Suppressor macrophage treated with lipopolysaccharide for 4 hours (primary cell): ENCODE measurements at regions not wholly inside any gene's neighbourhood (a gene's known extent, or its start where the extent isn't known, plus 50 kb on each side); places are given as distances from the start of the nearest gene placed in this dataset.

Experiments used
- DNase-seq: peaks from one replicate; pipeline ENCODE4 v3.0.0-alpha.2; 2020

GRCh38 chr21:25371841-25372425 is 235.3 kb downstream of the MRPL39 start:
- no peak for DNase-seq

DNA sequence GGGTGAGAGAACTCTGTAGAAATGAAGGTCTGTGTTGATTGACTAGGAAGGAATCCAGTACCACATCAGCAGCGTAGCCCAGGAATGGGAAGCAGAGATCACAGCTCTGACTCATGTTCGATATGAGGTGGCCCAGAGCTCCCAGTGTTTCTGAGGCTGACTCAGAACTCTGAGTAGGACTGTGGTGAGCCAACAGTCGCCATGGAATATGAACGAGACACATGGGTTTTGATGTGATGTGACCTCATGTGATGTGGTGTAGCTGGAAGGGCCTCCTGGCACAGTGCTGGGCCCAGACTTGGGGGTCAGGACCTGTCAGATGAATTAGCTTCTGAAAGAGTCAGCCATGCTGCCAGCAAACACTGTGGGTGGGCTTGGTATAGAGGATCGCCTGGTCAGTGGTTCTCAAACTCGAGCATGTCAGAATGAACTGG is 237.0 kb downstream of the MRPL39 start:
- peak; percentile 50 for DNase-seq

DNA sequence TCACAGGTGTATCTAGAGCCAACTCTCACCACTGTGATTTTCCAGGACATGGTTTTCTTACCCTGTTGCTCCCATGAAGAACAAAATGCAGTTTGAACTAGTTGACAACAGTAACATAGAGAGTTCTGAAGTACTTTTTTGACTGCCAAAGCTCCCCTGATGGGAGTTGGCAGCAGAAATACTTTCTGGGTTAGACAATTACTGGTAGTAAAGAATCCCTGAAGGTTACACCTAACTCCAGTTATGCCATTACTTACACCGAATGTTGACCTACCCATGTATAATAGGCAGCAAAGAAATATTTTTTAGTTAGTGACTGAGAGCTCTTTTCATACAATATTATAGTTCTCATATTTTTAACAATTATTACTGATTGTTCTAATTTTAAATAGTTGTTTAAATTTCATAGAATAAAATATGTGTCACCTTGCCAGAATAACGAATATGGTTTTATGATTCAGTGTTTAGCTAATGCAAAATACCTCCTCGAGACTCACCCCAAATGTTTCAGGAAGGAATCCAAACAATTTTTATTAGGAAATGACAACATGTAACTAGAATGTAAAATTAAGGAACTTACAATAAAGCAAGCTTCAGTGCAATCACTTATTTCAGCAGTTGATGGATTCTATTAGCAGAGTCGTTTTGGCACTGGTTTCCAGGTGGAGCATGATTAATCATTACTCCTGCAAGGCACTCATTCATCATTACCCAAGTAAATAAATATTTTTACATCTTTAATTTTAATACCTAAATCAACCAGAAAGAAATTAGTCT is 237.6 kb downstream of the MRPL39 start:
- DNase-seq, result no peak

DNA sequence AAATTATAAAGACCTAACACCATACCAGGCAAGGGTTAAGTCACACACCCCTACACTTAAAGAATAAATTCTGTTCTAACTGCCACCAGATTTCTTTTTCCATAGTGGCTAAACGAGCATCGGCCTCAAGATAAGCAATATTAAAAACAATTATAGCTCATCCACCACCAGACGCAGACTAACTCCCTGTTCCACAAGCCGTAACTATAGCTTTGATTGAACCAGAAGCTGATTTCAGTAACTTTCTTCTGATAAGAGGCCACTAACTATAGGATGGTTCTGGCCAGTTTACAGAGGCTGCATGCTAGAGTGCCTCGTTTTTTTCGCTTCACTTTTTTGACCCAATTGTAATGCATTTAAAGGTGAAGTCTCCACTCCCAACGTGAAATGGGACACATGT is 238.8 kb downstream of the MRPL39 start:
- no peak for DNase-seq

- no peak for DNase-seq
Observed at GRCh38 chr21:25366116-25366515, 241.2 kb downstream of the MRPL39 start.

GRCh38 chr21:25362375-25363267 is 244.7 kb downstream of the MRPL39 start:
- no peak for DNase-seq

GRCh38 chr21:25361765-25362164 is 245.5 kb downstream of the MRPL39 start:
- no peak for DNase-seq

DNA sequence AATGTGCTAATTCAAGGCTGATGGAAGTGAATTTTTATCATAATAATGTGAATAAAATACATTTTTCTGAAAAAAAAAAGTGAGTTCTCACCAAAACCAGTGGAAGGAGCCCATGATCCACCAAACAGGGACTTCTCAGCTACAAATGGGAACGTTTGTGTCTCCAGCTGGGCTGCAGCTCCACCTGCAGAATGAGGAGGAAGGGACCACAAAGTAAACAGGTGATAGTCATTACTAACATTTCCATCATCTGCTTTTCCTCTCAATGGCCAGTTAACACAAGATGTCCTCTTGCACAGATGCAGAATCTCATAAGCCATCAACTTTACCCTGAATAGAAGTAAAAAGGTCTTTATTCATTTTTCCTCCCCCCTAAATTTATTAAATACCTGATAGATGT is 246.2 kb downstream of the MRPL39 start:
- no peak for DNase-seq

DNA sequence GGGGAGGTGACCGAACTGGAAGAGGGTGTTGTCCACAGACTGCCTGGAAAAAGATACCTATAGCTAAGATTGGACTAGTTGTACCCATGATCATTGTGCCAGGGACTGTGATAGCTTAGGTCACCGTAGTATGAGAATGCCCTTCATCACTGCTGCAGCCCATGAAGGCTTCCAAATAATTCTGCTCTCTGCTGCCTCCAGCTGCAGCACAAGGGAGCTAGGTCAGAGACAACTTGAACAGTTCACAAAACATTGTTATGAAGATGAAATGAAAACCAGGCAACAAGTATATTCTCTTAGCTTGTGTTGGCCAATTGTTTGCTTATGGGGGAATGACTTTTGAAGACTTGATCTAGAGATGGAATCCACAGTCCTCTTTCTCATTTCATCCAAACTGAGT is 246.7 kb downstream of the MRPL39 start:
- DNase-seq, result no peak

DNA sequence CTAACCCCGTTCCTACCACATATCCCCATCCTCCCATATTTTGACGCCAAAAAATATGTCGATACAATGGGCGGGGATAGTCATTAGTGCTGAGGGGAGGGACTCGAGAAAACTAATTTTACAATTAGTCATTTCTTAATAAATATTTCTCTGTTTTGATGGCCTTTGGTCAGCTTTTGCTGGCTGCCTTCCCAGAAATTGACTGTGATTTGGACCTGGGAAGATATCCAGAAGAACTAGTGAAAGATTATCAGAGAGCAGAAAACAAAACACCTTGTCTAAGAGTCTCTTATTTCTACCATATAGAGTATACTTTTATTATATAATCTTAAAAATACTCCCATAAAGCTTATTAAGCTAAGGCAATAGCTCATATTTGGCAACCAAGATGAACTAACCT is 247.6 kb downstream of the MRPL39 start:
- DNase-seq, result no peak

DNA sequence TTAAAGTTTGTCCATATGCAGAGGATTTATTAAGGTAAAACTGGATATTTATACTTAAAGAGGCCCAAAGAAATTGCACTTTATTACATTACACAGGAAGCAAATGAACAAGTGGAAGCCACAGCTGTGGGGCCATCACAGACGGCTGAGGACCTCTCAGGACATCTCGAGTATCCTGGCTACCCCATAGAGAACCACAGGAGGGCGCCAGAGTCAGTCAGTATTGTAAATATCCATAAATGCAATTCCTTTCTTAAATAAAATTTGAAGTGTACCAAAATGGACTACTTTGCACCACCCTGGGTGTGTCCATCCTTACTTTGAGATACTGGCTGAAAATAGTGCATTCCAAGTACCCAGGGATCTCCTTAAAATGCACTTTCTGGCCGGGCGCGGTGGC is 257.2 kb downstream of the MRPL39 start:
- DNase-seq, result peak; percentile 56

- no peak for DNase-seq
Observed at GRCh38 chr21:25343774-25344545, 263.3 kb downstream of the MRPL39 start.

DNA sequence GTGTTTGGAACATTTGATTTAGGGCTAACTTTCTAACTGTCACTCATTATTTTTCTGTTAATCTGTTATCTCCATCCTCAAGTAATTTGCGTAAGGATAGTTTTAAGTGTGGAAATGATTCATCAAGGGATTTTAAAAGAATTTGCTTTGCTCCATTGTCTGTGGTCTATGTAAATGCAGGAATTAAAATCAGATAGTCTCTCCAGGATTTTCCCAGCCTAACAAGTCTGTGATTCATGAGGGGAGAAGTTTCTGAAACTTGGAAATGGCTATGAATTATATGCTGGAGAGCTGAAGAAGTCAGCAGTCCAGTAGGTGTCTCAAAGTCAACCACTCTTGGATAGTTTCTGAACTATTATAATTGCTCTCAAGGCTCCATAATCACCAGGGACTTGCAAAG is 264.5 kb downstream of the MRPL39 start:
- no peak for DNase-seq

GRCh38 chr21:25341981-25342380 is 265.3 kb downstream of the MRPL39 start:
- no peak for DNase-seq

GRCh38 chr21:25338415-25338814 is 268.9 kb downstream of the MRPL39 start:
- no peak for DNase-seq

DNA sequence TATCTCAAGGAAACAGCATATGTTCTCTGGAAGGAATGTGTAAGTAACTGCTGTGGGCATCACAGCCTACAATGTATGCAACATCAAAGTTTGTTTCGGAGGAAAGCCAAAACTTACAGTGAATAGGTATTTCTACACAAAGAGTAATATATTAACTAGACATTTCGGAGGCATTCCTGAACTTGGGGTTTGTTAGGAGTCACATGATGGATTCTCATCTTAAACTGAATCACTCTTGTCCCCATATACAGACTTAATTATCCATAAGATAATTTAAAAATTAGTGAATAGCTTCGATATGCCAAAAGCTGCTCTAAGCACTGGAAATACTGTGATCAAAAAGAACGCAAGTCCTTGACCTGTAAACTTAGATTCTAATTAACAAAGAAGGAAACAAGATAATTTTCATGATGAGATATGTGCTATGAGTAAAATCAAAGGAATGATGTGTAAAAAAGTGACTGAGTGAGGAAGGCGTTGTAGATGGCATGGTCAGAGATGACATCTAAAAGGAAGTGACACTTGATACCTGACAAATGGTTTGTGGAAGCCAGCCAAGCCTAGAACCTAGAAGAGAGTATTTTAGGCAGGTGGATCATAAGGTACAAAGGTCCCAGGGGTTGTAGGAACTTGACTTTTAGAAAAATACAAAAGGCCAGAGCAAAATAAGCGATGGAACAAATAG is 273.1 kb downstream of the MRPL39 start:
- no peak for DNase-seq

DNA sequence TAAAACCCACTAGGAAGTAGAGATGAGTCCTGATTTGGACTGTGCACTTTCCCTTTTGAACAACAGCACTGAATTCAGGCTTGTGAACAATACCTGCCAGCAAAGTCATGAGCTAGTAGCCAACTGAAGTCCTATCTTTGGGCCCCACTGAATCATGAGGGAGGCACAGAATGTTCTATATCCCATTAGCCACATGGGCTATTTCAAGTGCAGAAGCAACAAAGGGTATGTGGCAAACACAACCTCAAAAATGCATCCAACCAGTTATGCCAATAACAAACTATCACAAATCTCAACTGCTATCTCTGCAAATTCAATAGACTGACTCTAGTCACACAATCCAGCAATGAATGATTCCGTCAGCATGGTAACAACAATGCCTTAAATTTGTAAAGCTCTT is 276.0 kb downstream of the MRPL39 start:
- DNase-seq, result no peak

DNA sequence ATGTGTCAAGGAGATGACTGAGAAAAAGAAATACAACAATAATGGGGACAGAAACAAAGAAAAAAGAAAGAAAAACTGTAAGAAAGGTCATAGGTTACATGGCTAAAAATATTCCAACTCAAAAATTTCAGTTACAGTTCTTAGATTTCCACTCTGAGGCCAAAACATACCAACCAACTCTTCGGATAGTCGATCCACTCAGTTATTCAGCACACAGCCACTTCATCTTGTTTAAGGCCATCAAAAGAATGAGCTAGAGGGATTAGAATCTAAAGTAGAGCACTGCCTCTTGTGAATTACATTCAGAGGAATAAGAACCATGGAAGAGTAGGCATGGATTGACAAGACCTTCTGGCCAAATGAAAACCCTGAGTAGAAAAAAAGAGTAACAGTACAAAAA is 277.0 kb downstream of the MRPL39 start:
- DNase-seq, result no peak

GRCh38 chr21:25329227-25329825 is 278.0 kb downstream of the MRPL39 start:
- no peak for DNase-seq

DNA sequence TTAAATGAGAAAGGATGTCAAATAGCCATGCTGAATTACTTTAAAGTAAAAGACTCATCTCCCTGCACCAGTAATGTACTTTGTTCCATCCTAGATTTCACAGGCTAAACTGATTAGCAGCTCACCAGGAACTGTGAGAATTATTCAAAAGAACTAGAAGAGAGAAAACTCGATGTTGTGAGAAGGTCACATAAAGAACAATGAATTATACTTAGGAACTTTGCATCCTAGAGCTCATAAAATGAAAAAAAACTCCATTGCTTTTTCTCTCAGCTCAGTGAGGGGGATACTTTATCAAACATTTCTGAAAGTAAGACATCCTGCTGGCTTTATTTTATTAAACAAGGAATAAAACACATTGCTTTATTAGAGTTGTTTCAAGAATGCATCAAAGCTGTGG is 278.5 kb downstream of the MRPL39 start:
- DNase-seq, result no peak

DNA sequence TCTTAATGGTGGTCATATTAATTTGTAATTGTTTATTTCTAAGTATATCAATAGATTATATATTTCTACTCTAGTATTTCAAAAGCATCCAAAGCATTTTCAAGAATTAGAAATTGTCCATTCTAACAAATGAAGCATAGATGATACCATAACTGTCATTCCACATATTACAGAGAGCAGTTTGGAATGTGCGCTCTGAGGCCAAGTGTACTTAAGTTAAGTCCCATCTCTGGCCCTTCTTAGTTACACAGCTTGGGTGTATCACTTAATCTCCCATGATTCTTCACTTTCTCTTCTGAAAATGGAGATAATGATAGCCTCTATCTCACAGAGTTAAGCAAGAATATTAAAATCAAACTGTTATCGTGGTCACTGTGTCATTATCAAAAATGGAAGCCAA is 281.1 kb downstream of the MRPL39 start:
- DNase-seq, result no peak

DNA sequence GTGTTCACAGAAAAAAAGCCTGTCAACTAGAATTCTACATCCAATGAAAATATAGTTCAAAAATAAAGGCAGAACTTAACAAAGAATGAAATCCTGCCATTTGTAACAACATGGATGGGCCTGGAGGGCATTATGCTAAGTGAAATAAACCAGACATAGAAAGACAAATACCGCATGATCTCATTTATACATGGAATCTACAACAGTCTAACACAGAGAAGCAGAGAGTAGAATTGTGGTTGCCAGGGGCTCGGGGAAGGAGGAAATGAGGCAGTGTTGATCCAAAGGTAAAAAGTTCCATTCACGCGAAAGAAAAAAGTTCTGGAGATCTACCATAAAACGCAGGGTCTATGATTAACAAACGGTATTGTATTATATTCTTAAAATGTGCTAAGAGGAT is 282.6 kb downstream of the MRPL39 start:
- no peak for DNase-seq
